GM23338 (cell line): ENCODE measurements at regions not wholly inside any gene's neighbourhood (a gene's known extent, or its start where the extent isn't known, plus 50 kb on each side); places are given as distances from the start of the nearest gene placed in this dataset.

Source experiments
- ATAC-seq: fragments of 200-7000 bp; cut with Tn5 transposase; 3 replicates; pipeline ENCODE4 v1.9.1; 2020
- DNase-seq: peaks from one replicate; pipeline ENCODE4 v3.0.0-alpha.2; 2015; ENCODE audit warnings: low spot score
- H2AFZ ChIP-seq: fragments of 200-600 bp; sonication (generic); 2 replicates; pipeline ENCODE4 v1.8.0; 2016; ENCODE audit warnings: antibody characterized with exemption, mild to moderate bottlenecking, moderate library complexity
- H3F3A ChIP-seq: fragments of 200-600 bp; sonication (generic); replicated peaks from 2 replicates; pipeline ENCODE4 v1.8.0; 2017; ENCODE audit warnings: antibody characterized with exemption, mixed run types, low read depth
- H3K27ac ChIP-seq: fragments of 200-600 bp; sonication (generic); 2 replicates; pipeline ENCODE4 v1.6.1; 2016; ENCODE audit warnings: low read depth
- H3K27me3 ChIP-seq: fragments of 200-600 bp; sonication (generic); 2 replicates; pipeline ENCODE4 v1.8.0; 2016; ENCODE audit warnings: mild to moderate bottlenecking, mixed run types, moderate library complexity; ENCODE audit not compliant: insufficient read depth
- H3K36me3 ChIP-seq: fragments of 200-600 bp; sonication (generic); 2 replicates; pipeline ENCODE4 v1.8.0; 2016; ENCODE audit warnings: mild to moderate bottlenecking; ENCODE audit not compliant: insufficient read depth
- H3K4me1 ChIP-seq: fragments of 200-600 bp; sonication (generic); 2 replicates; pipeline ENCODE4 v1.8.0; 2016; ENCODE audit warnings: mild to moderate bottlenecking, moderate library complexity; ENCODE audit not compliant: insufficient read depth
- H3K4me2 ChIP-seq: fragments of 200-600 bp; sonication (generic); 2 replicates; pipeline ENCODE4 v1.7.1; 2017; ENCODE audit warnings: mixed run types
- H3K4me3 ChIP-seq: fragments of 200-600 bp; sonication (generic); 2 replicates; pipeline ENCODE4 v1.6.1; 2016; ENCODE audit warnings: mixed run types
- H3K79me2 ChIP-seq: fragments of 200-600 bp; sonication (generic); replicated peaks from 2 replicates; pipeline ENCODE4 v1.8.0; 2017; ENCODE audit warnings: mild to moderate bottlenecking; ENCODE audit not compliant: insufficient read depth
- H3K9me2 ChIP-seq: fragments of 200-600 bp; sonication (generic); 2 replicates; pipeline ENCODE4 v1.8.0; 2017; ENCODE audit not compliant: insufficient read depth
- H4K20me1 ChIP-seq: fragments of 200-600 bp; sonication (generic); replicated peaks from 2 replicates; pipeline ENCODE4 v1.8.0; 2017; ENCODE audit warnings: mild to moderate bottlenecking; ENCODE audit not compliant: insufficient read depth
- H3K27ac Mint-ChIP-seq: 2 replicates; pipeline ENCODE4 v1.8.0; 2020; ENCODE audit warnings: inconsistent platforms, mild to moderate bottlenecking, moderate library complexity, mixed read lengths
- H3K27me3 Mint-ChIP-seq: 3 replicates; pipeline ENCODE4 v1.8.0; 2022; ENCODE audit warnings: low read depth, mild to moderate bottlenecking, moderate library complexity, mixed read lengths, inconsistent platforms; ENCODE audit not compliant: insufficient read depth, poor library complexity
- H3K36me3 Mint-ChIP-seq: 3 replicates; pipeline ENCODE4 v1.8.0; 2021; ENCODE audit warnings: low read depth, mild to moderate bottlenecking, inconsistent platforms, moderate library complexity, mixed read lengths
- H3K4me1 Mint-ChIP-seq: 3 replicates; pipeline ENCODE4 v1.8.0; 2020; ENCODE audit warnings: mild to moderate bottlenecking, inconsistent platforms, mixed read lengths
- H3K4me3 Mint-ChIP-seq: 3 replicates; pipeline ENCODE4 v1.8.0; 2021; ENCODE audit warnings: moderate library complexity, mild to moderate bottlenecking, inconsistent platforms, mixed read lengths
- H3K9me3 Mint-ChIP-seq: 3 replicates; pipeline ENCODE4 v1.8.0; 2020; ENCODE audit warnings: moderate library complexity, mild to moderate bottlenecking, inconsistent platforms, mixed read lengths
- ETS1 ChIP-seq: IDR thresholded peaks from 2 replicates; pipeline ENCODE4 v1.6.1; 2016; ENCODE audit warnings: antibody characterized with exemption
- STAT1 ChIP-seq: IDR thresholded peaks from one replicate; pipeline ENCODE4 v1.6.1; 2016; ENCODE audit warnings: antibody characterized with exemption; ENCODE audit not compliant: unreplicated experiment
- ZNF114 ChIP-seq: fragments of 250-450 bp; sonication (Bioruptor Pico); IDR thresholded peaks from 2 replicates; pipeline ENCODE4 v1.5.0; 2020; ENCODE audit warnings: mild to moderate bottlenecking, moderate library complexity
- ZNF331 ChIP-seq: fragments of 250-450 bp; sonication (Bioruptor Pico); IDR thresholded peaks from 2 replicates; pipeline ENCODE4 v1.5.0; 2020; ENCODE audit warnings: low read depth, mild to moderate bottlenecking, moderate library complexity
- ZNF462 ChIP-seq: fragments of 250-450 bp; sonication (Bioruptor Pico); IDR thresholded peaks from 2 replicates; pipeline ENCODE4 v1.5.0; 2020; ENCODE audit warnings: mild to moderate bottlenecking, moderate library complexity
- TF ChIP-seq, protein P1 (sequence below), 2 experiments: fragments of 200-600 bp in 1 of 2; sonication (generic) in 1 of 2; conservative IDR thresholded peaks; 2 replicates each; pipeline versions ENCODE4 v1.5.1 to v1.6.1; 2016 to 2017; ENCODE audit warnings: antibody characterized with exemption in 2 of 2, low read depth in 2 of 2, mild to moderate bottlenecking in 2 of 2, moderate library complexity in 1 of 2

DNA sequence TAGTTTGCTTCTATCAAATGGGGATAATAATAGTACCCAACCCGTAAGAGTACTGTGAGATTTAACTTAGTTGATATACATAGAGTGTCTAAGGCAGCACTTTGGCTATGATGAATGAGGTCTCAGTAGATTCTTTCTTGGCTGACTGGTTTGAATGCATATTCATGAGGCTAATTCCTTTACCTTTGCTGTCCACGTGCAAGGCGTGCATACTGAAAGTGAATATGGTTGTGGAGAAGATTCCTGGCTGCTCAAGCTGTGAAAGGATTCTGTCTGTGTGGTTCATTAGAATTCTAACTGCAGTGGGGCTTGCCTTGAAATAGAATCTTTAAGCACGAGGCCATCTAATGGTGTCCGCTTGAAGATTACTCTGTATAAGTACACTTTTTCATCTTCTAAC is 110.3 kb downstream of the SEC23IP start:
- H3K4me1 Mint-ChIP-seq, result peaks cover 5% of the 10 kb centered on the region; the same call in 2 of the 3 replicates
- ATAC-seq (no peak), DNase-seq (no peak)
- Histone ChIP-seq H3K79me2 (no peaks in the 10 kb centered on the region), H4K20me1 (no peaks in the 10 kb centered on the region), H3K36me3 (no peaks in the 10 kb centered on the region), H3K27ac (no peak overlapping the region), H3K4me1 (no peaks in the 10 kb centered on the region), H2AFZ (no peak overlapping the region), H3K4me3 (no peak overlapping the region), H3K4me2 (no peak overlapping the region), H3F3A (no peaks in the 10 kb centered on the region), H3K27me3 (no peaks in the 10 kb centered on the region), H3K9me2 (peaks cover 9% of the 10 kb centered on the region; the same call in 1 of the 2 replicates)
- H3K4me3 Mint-ChIP-seq, result no peak overlapping the region
- no peaks in the 10 kb centered on the region for H3K9me3 Mint-ChIP-seq
- H3K27me3 Mint-ChIP-seq, result peaks cover 1% of the 10 kb centered on the region
- H3K36me3 Mint-ChIP-seq, result no peaks in the 10 kb centered on the region
- TF ChIP-seq ETS1, result no peak
- no peak for TF ChIP-seq ZNF462 (CRISPR knock-in tag)
- TF ChIP-seq ZNF331 (CRISPR knock-in tag), result no peak
- no peak for TF ChIP-seq ZNF114 (CRISPR knock-in tag)
- TF ChIP-seq STAT1, result no peak
- TF ChIP-seq, protein P1, sequence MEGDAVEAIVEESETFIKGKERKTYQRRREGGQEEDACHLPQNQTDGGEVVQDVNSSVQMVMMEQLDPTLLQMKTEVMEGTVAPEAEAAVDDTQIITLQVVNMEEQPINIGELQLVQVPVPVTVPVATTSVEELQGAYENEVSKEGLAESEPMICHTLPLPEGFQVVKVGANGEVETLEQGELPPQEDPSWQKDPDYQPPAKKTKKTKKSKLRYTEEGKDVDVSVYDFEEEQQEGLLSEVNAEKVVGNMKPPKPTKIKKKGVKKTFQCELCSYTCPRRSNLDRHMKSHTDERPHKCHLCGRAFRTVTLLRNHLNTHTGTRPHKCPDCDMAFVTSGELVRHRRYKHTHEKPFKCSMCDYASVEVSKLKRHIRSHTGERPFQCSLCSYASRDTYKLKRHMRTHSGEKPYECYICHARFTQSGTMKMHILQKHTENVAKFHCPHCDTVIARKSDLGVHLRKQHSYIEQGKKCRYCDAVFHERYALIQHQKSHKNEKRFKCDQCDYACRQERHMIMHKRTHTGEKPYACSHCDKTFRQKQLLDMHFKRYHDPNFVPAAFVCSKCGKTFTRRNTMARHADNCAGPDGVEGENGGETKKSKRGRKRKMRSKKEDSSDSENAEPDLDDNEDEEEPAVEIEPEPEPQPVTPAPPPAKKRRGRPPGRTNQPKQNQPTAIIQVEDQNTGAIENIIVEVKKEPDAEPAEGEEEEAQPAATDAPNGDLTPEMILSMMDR (conservative IDR thresholded peaks at IDR 0.05; ENCODE audit: low read depth in 2 of 2), result no peak
- no peak overlapping the region for H3K27ac Mint-ChIP-seq
